ENCODE measurements at regions not wholly inside any gene's neighbourhood (a gene's known extent, or its start where the extent isn't known, plus 50 kb on each side); places are given as distances from the start of the nearest gene placed in this dataset.

GRCh38 chr16:65733721-65734120 is 611.9 kb upstream of the CDH11 start (continued):
- TF ChIP-seq ZNF354B (CRISPR knock-in tag; IDR thresholded peaks at IDR 0.05) (no peak), FOXK1 (CRISPR knock-in tag; IDR thresholded peaks at IDR 0.05; ENCODE audit: borderline replicate concordance, low read depth) (no peak), ZNF3 (CRISPR knock-in tag; IDR thresholded peaks at IDR 0.05) (no peak), ZNF124 (CRISPR knock-in tag; IDR thresholded peaks at IDR 0.05) (no peak), ZMYM3 (CRISPR knock-in tag; IDR thresholded peaks at IDR 0.05) (no peak)

- Histone ChIP-seq H3K4me2 (ENCODE audit: low read depth, low read length) (no peak overlapping the region), H3K27me3 (ENCODE audit: control insufficient read depth in 1 of 2, insufficient read depth in 2 of 2, low read length in 2 of 2) (no peaks in the 10 kb centered on the region; a peak in 1 of 5 replicates), H3K27ac (ENCODE audit: extremely low read length, insufficient read depth, low read length) (no peak overlapping the region), H4K20me1 (ENCODE audit: insufficient read depth, low read length) (no peaks in the 10 kb centered on the region), H3K79me2 (ENCODE audit: insufficient read depth, low read length) (no peaks in the 10 kb centered on the region), H3K9ac (ENCODE audit: insufficient read depth, low read depth, low read length) (no peak overlapping the region), H3K36me3 (replicated peaks in 1 of 2; ENCODE audit: control insufficient read depth in 1 of 2, insufficient read depth in 2 of 2, low read length in 2 of 2) (no peaks in the 10 kb centered on the region), H3K4me3 (replicated peaks in 1 of 3; ENCODE audit: insufficient read depth in 1 of 3, low read depth in 2 of 3, low read length in 3 of 3) (no peak overlapping the region), H2AFZ (ENCODE audit: low read length) (no peak overlapping the region), H3K9me3 (ENCODE audit: low read length) (no peaks in the 10 kb centered on the region), H3K4me1 (ENCODE audit: insufficient read depth, low read length) (peaks cover 21% of the 10 kb centered on the region)
- ATAC-seq, result no peak
- in situ Hi-C loops (cut with HindIII; ENCODE audit: extremely low pct_ligation_motif_present, low pct_unique_long_range_greater_than_20kb) (no loop called here), intact Hi-C loops (cut with micrococcal nuclease; ENCODE audit: unreplicated experiment) (no loop called here)
- no peak for DNase-seq (ENCODE audit: low spot score)
- no peak for FAIRE-seq
- CTCF ChIA-PET (ENCODE audit: low intra/inter-chr PET ratio, low total read pairs), result no interaction called here
- no TSS peak for BruUV-seq (replicated peaks)
- no peak for TF ChIP-seq RFX5 (IDR thresholded peaks at IDR 0.05; ENCODE audit: low read depth, low read length)
- no peak for TF ChIP-seq SPEN (CRISPR knock-in tag; IDR thresholded peaks at IDR 0.05; ENCODE audit: low read depth)
- no peak for TF ChIP-seq ZNF605 (CRISPR knock-in tag; IDR thresholded peaks at IDR 0.05)
- no peak for TF ChIP-seq POGZ (CRISPR knock-in tag; IDR thresholded peaks at IDR 0.05)
- no peak for TF ChIP-seq ZMYM2 (CRISPR knock-in tag; IDR thresholded peaks at IDR 0.05)
- no peak for TF ChIP-seq ZNF780A (CRISPR knock-in tag; IDR thresholded peaks at IDR 0.05)
- POLR2A ChIA-PET, result no interaction called here
Measured at GRCh38 chr16:65731833-65732232, 610.0 kb upstream of the CDH11 start.
